T-helper 2 cell (primary cell): ENCODE measurements at regions not wholly inside any gene's neighbourhood (a gene's known extent, or its start where the extent isn't known, plus 50 kb on each side); places are given as distances from the start of the nearest gene placed in this dataset.

ENCODE experiments used
- DNase-seq, 5 experiments: peaks; one replicate each; pipeline versions ENCODE4 v3.0.0 to v3.0.0-alpha.2; 2012 to 2022

- no peak for DNase-seq
Observed at GRCh38 chr22:47245286-47245685, 482.8 kb downstream of the TBC1D22A start.

- no peak for DNase-seq
Observed at GRCh38 chr22:47240116-47240515, 477.7 kb downstream of the TBC1D22A start.

- DNase-seq, result no peak
Observed at GRCh38 chr22:47239474-47239860, 477.0 kb downstream of the TBC1D22A start.

GRCh38 chr22:47238690-47239473, 476.4 kb downstream of the TBC1D22A start:
- no peak for DNase-seq

- no peak for DNase-seq
Observed at GRCh38 chr22:47237890-47238480, 475.5 kb downstream of the TBC1D22A start.

GRCh38 chr22:47236718-47237117, 474.3 kb downstream of the TBC1D22A start:
- DNase-seq, result no peak

GRCh38 chr22:47236161-47236560, 473.7 kb downstream of the TBC1D22A start:
- DNase-seq, result no peak

- no peak for DNase-seq
Observed at GRCh38 chr22:47233316-47234243, 471.1 kb downstream of the TBC1D22A start.

- no peak for DNase-seq
Observed at GRCh38 chr22:47232753-47233152, 470.3 kb downstream of the TBC1D22A start.

GRCh38 chr22:47232197-47232596, 469.7 kb downstream of the TBC1D22A start:
- no peak for DNase-seq

- no peak for DNase-seq
Observed at GRCh38 chr22:47231759-47232158, 469.3 kb downstream of the TBC1D22A start.

GRCh38 chr22:47230741-47231140, 468.3 kb downstream of the TBC1D22A start:
- no peak for DNase-seq

GRCh38 chr22:47230251-47230650, 467.8 kb downstream of the TBC1D22A start:
- no peak for DNase-seq

- DNase-seq, result no peak
Observed at GRCh38 chr22:47228767-47229166, 466.3 kb downstream of the TBC1D22A start.

GRCh38 chr22:47225931-47226633, 463.6 kb downstream of the TBC1D22A start:
- DNase-seq, result no peak

GRCh38 chr22:47225080-47225930, 462.9 kb downstream of the TBC1D22A start:
- DNase-seq, result no peak
